GM23338 (cell line): ENCODE measurements at regions not wholly inside any gene's neighbourhood (a gene's known extent, or its start where the extent isn't known, plus 50 kb on each side); places are given as distances from the start of the nearest gene placed in this dataset.

Experiments used
- ATAC-seq: fragments of 200-7000 bp; cut with Tn5 transposase; 3 replicates; pipeline ENCODE4 v1.9.1; 2020
- DNase-seq: peaks from one replicate; pipeline ENCODE4 v3.0.0-alpha.2; 2015; ENCODE audit warnings: low spot score
- H2AFZ ChIP-seq: fragments of 200-600 bp; sonication (generic); 2 replicates; pipeline ENCODE4 v1.8.0; 2016; ENCODE audit warnings: antibody characterized with exemption, mild to moderate bottlenecking, moderate library complexity
- H3F3A ChIP-seq: fragments of 200-600 bp; sonication (generic); replicated peaks from 2 replicates; pipeline ENCODE4 v1.8.0; 2017; ENCODE audit warnings: antibody characterized with exemption, mixed run types, low read depth
- H3K27ac ChIP-seq: fragments of 200-600 bp; sonication (generic); 2 replicates; pipeline ENCODE4 v1.6.1; 2016; ENCODE audit warnings: low read depth
- H3K27me3 ChIP-seq: fragments of 200-600 bp; sonication (generic); 2 replicates; pipeline ENCODE4 v1.8.0; 2016; ENCODE audit warnings: mild to moderate bottlenecking, mixed run types, moderate library complexity; ENCODE audit not compliant: insufficient read depth
- H3K36me3 ChIP-seq: fragments of 200-600 bp; sonication (generic); 2 replicates; pipeline ENCODE4 v1.8.0; 2016; ENCODE audit warnings: mild to moderate bottlenecking; ENCODE audit not compliant: insufficient read depth
- H3K4me1 ChIP-seq: fragments of 200-600 bp; sonication (generic); 2 replicates; pipeline ENCODE4 v1.8.0; 2016; ENCODE audit warnings: mild to moderate bottlenecking, moderate library complexity; ENCODE audit not compliant: insufficient read depth
- H3K4me2 ChIP-seq: fragments of 200-600 bp; sonication (generic); 2 replicates; pipeline ENCODE4 v1.7.1; 2017; ENCODE audit warnings: mixed run types
- H3K4me3 ChIP-seq: fragments of 200-600 bp; sonication (generic); 2 replicates; pipeline ENCODE4 v1.6.1; 2016; ENCODE audit warnings: mixed run types
- H3K79me2 ChIP-seq: fragments of 200-600 bp; sonication (generic); replicated peaks from 2 replicates; pipeline ENCODE4 v1.8.0; 2017; ENCODE audit warnings: mild to moderate bottlenecking; ENCODE audit not compliant: insufficient read depth
- H3K9me2 ChIP-seq: fragments of 200-600 bp; sonication (generic); 2 replicates; pipeline ENCODE4 v1.8.0; 2017; ENCODE audit not compliant: insufficient read depth
- H4K20me1 ChIP-seq: fragments of 200-600 bp; sonication (generic); replicated peaks from 2 replicates; pipeline ENCODE4 v1.8.0; 2017; ENCODE audit warnings: mild to moderate bottlenecking; ENCODE audit not compliant: insufficient read depth
- H3K27ac Mint-ChIP-seq: 2 replicates; pipeline ENCODE4 v1.8.0; 2020; ENCODE audit warnings: inconsistent platforms, mild to moderate bottlenecking, moderate library complexity, mixed read lengths
- H3K27me3 Mint-ChIP-seq: 3 replicates; pipeline ENCODE4 v1.8.0; 2022; ENCODE audit warnings: low read depth, mild to moderate bottlenecking, moderate library complexity, mixed read lengths, inconsistent platforms; ENCODE audit not compliant: insufficient read depth, poor library complexity
- H3K36me3 Mint-ChIP-seq: 3 replicates; pipeline ENCODE4 v1.8.0; 2021; ENCODE audit warnings: low read depth, mild to moderate bottlenecking, inconsistent platforms, moderate library complexity, mixed read lengths
- H3K4me1 Mint-ChIP-seq: 3 replicates; pipeline ENCODE4 v1.8.0; 2020; ENCODE audit warnings: mild to moderate bottlenecking, inconsistent platforms, mixed read lengths
- H3K4me3 Mint-ChIP-seq: 3 replicates; pipeline ENCODE4 v1.8.0; 2021; ENCODE audit warnings: moderate library complexity, mild to moderate bottlenecking, inconsistent platforms, mixed read lengths
- H3K9me3 Mint-ChIP-seq: 3 replicates; pipeline ENCODE4 v1.8.0; 2020; ENCODE audit warnings: moderate library complexity, mild to moderate bottlenecking, inconsistent platforms, mixed read lengths
- CREB1 ChIP-seq: fragments of 250-450 bp; sonication (Bioruptor Pico); IDR thresholded peaks from 2 replicates; pipeline ENCODE4 v1.5.0; 2020; ENCODE audit warnings: low read depth, mild to moderate bottlenecking, moderate library complexity
- CTCF ChIP-seq, 2 experiments: fragments of 200-600 bp in 1 of 2; sonication (generic) in 1 of 2; conservative IDR thresholded peaks; 2 replicates each; pipeline versions ENCODE4 v1.5.1 to v1.6.1; 2016 to 2017; ENCODE audit warnings: antibody characterized with exemption in 2 of 2, low read depth in 2 of 2, mild to moderate bottlenecking in 2 of 2, moderate library complexity in 1 of 2
- EZH2 ChIP-seq: fragments of 200-600 bp; sonication (generic); IDR thresholded peaks from one replicate; pipeline ENCODE4 v1.8.0; 2017; ENCODE audit warnings: antibody characterized with exemption, mild to moderate bottlenecking, low read depth; ENCODE audit not compliant: unreplicated experiment
- EZH2phosphoT487 ChIP-seq: fragments of 200-600 bp; sonication (generic); IDR thresholded peaks from one replicate; pipeline ENCODE4 v1.8.1; 2018; ENCODE audit warnings: antibody characterized with exemption; ENCODE audit not compliant: unreplicated experiment
- JUNB ChIP-seq: IDR thresholded peaks from one replicate; pipeline ENCODE4 v1.6.1; 2016; ENCODE audit warnings: antibody characterized with exemption; ENCODE audit not compliant: unreplicated experiment
- NANOG ChIP-seq: IDR thresholded peaks from 2 replicates; pipeline ENCODE4 v1.6.1; 2016; ENCODE audit warnings: antibody characterized with exemption, borderline replicate concordance
- POLR2AphosphoS5 ChIP-seq: IDR thresholded peaks from 2 replicates; pipeline ENCODE4 v1.6.1; 2016; ENCODE audit warnings: antibody characterized with exemption, low read depth
- REST ChIP-seq: IDR thresholded peaks from one replicate; pipeline ENCODE4 v1.6.1; 2018; ENCODE audit warnings: antibody characterized with exemption; ENCODE audit not compliant: unreplicated experiment
- STAT1 ChIP-seq: IDR thresholded peaks from one replicate; pipeline ENCODE4 v1.6.1; 2016; ENCODE audit warnings: antibody characterized with exemption; ENCODE audit not compliant: unreplicated experiment
- ZNF114 ChIP-seq: fragments of 250-450 bp; sonication (Bioruptor Pico); IDR thresholded peaks from 2 replicates; pipeline ENCODE4 v1.5.0; 2020; ENCODE audit warnings: mild to moderate bottlenecking, moderate library complexity
- ZNF331 ChIP-seq: fragments of 250-450 bp; sonication (Bioruptor Pico); IDR thresholded peaks from 2 replicates; pipeline ENCODE4 v1.5.0; 2020; ENCODE audit warnings: low read depth, mild to moderate bottlenecking, moderate library complexity
- ZNF462 ChIP-seq: fragments of 250-450 bp; sonication (Bioruptor Pico); IDR thresholded peaks from 2 replicates; pipeline ENCODE4 v1.5.0; 2020; ENCODE audit warnings: mild to moderate bottlenecking, moderate library complexity
- TF ChIP-seq, protein P1 (sequence below): IDR thresholded peaks from 2 replicates; pipeline ENCODE4 v1.6.1; 2016; ENCODE audit warnings: antibody characterized with exemption

DNA sequence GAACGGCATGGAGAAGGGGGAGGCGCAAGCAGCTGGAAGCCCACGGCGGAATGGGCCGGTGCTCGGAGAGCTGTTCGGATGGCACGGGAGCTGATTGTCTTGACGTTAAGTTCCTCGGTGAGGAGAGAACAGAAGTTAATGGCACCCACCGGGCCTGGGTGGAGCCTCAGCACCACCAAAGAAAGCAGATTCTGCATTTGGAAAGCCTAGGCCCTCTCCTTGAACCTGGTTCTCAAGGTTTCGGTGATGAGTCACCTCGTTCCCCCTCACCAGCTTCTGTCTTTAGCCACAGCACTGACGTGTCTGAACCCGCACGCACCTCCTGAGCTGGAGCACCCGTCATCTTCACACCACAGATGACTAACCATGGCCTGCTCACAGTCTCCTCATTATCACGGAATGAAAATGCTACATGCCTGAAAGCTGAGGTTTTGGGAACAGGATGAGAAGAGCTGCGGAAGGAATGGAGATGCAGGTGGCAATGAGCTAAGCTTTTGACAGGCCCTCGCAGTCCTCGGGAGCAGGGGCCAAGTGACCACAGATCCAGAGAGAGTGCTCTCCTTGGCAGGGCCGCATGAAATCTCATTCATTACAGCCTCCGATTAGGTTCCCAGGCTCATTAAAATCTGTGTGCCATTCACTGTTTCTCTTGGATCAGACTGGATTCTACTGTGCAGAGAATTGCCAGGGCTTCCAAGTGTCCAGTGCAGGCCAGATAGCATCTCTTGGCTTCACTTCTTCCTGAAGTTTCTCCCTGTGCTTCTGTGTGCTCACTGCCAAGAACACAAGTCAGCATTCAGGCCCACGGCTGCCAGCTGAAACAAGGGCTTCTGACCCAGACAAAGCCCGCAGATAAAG is 96.3 kb upstream of the DLG1 start:
- DNase-seq: no peak
- no peaks in the 10 kb centered on the region; the same call in 2 of the 3 replicates for H3K9me3 Mint-ChIP-seq

More for the DNA sequence above, 96.3 kb upstream of the DLG1 start:
- peaks cover 3% of the 10 kb centered on the region for H3K27me3 Mint-ChIP-seq
- TF ChIP-seq CTCF (conservative IDR thresholded peaks at IDR 0.05; ENCODE audit: low read depth in 2 of 2) (no peak), ZNF462 (CRISPR knock-in tag) (no peak), ZNF114 (CRISPR knock-in tag) (no peak), JUNB (no peak), CREB1 (no peak), EZH2 (no peak), STAT1 (no peak), NANOG (no peak), POLR2AphosphoS5 (no peak), ZNF331 (CRISPR knock-in tag) (no peak), EZH2phosphoT487 (no peak), REST (no peak)
- TF ChIP-seq, protein P1, sequence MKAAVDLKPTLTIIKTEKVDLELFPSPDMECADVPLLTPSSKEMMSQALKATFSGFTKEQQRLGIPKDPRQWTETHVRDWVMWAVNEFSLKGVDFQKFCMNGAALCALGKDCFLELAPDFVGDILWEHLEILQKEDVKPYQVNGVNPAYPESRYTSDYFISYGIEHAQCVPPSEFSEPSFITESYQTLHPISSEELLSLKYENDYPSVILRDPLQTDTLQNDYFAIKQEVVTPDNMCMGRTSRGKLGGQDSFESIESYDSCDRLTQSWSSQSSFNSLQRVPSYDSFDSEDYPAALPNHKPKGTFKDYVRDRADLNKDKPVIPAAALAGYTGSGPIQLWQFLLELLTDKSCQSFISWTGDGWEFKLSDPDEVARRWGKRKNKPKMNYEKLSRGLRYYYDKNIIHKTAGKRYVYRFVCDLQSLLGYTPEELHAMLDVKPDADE: no peak
- peaks cover 4% of the 10 kb centered on the region; the same call in 1 of the 2 replicates for H3K4me1 ChIP-seq
- no peaks in the 10 kb centered on the region for H3K27me3 ChIP-seq
- H3K4me3 ChIP-seq: no peak overlapping the region
- H2AFZ ChIP-seq: peak overlapping the region; percentile 59
- H3K79me2 ChIP-seq: no peaks in the 10 kb centered on the region
- no peaks in the 10 kb centered on the region for H4K20me1 ChIP-seq
- H3K36me3 Mint-ChIP-seq: no peaks in the 10 kb centered on the region
- H3K9me2 ChIP-seq: no peaks in the 10 kb centered on the region
- no peak for ATAC-seq
- no peak overlapping the region for H3K27ac ChIP-seq
- no peaks in the 10 kb centered on the region for H3F3A ChIP-seq
- H3K4me1 Mint-ChIP-seq: peaks cover 8% of the 10 kb centered on the region; the same call in 2 of the 3 replicates
- H3K4me3 Mint-ChIP-seq: no peak overlapping the region
- H3K36me3 ChIP-seq: no peaks in the 10 kb centered on the region
- H3K27ac Mint-ChIP-seq: no peak overlapping the region; the same call in 1 of the 2 replicates
- no peak overlapping the region for H3K4me2 ChIP-seq
